Right lung (tissue), 2 donors: ENCODE measurements at regions not wholly inside any gene's neighbourhood (a gene's known extent, or its start where the extent isn't known, plus 50 kb on each side); places are given as distances from the start of the nearest gene placed in this dataset.
"Not testable (repeated sequence)": the region's sequence is repeated elsewhere in the genome, so short reads cannot be mapped to it uniquely, and the experiment has no call there.

Experiments used
- DNase-seq, 2 donors: peaks; one replicate each; pipeline ENCODE4 v3.0.0-alpha.2; 2013

- no peak for DNase-seq
Observed at GRCh38 chr7:9709216-9709615, 1264.5 kb upstream of the PHF14 start.

GRCh38 chr7:9711259-9711918, 1262.3 kb upstream of the PHF14 start:
- no peak for DNase-seq

GRCh38 chr7:9718071-9718661, 1255.5 kb upstream of the PHF14 start:
- DNase-seq: no peak

- DNase-seq: no peak
Observed at GRCh38 chr7:9719303-9719702, 1254.4 kb upstream of the PHF14 start.

GRCh38 chr7:9719721-9720120, 1254.0 kb upstream of the PHF14 start:
- no peak for DNase-seq

GRCh38 chr7:9725940-9726663, 1247.6 kb upstream of the PHF14 start:
- DNase-seq: not testable (repeated sequence)

GRCh38 chr7:9726811-9727210, 1246.9 kb upstream of the PHF14 start:
- DNase-seq: not testable (repeated sequence)

GRCh38 chr7:9727467-9727869, 1246.2 kb upstream of the PHF14 start:
- not testable (repeated sequence) for DNase-seq

GRCh38 chr7:9728014-9728657, 1245.5 kb upstream of the PHF14 start:
- DNase-seq: not testable (repeated sequence)

- no peak for DNase-seq
Observed at GRCh38 chr7:9752033-9752432, 1221.6 kb upstream of the PHF14 start.

- no peak for DNase-seq
Observed at GRCh38 chr7:9761224-9761623, 1212.4 kb upstream of the PHF14 start.

- no peak for DNase-seq
Observed at GRCh38 chr7:9776900-9777299, 1196.8 kb upstream of the PHF14 start.

GRCh38 chr7:9778367-9778766, 1195.3 kb upstream of the PHF14 start:
- no peak for DNase-seq

- no peak for DNase-seq
Observed at GRCh38 chr7:9781710-9782109, 1192.0 kb upstream of the PHF14 start.

GRCh38 chr7:9782275-9782674, 1191.4 kb upstream of the PHF14 start:
- no peak for DNase-seq

GRCh38 chr7:9785211-9785610, 1188.5 kb upstream of the PHF14 start:
- DNase-seq: no peak

- DNase-seq: no peak
Observed at GRCh38 chr7:9796241-9796640, 1177.4 kb upstream of the PHF14 start.

- DNase-seq: no peak
Observed at GRCh38 chr7:9822458-9823290, 1151.0 kb upstream of the PHF14 start.

- DNase-seq: peak; percentile 11 to 20
Observed at GRCh38 chr7:9835199-9835598, 1138.5 kb upstream of the PHF14 start.

GRCh38 chr7:9836671-9837070, 1137.0 kb upstream of the PHF14 start:
- DNase-seq: no peak

GRCh38 chr7:9842301-9842700, 1131.4 kb upstream of the PHF14 start:
- DNase-seq: no peak

- no peak for DNase-seq
Observed at GRCh38 chr7:9846902-9847301, 1126.8 kb upstream of the PHF14 start.
